ENCODE measurements at regions not wholly inside any gene's neighbourhood (a gene's known extent, or its start where the extent isn't known, plus 50 kb on each side); places are given as distances from the start of the nearest gene placed in this dataset.
A peak's percentile ranks its signal among the peaks of the same experiment; 100 is the strongest.
"Not testable (repeated sequence)": the region's sequence is repeated elsewhere in the genome, so short reads cannot be mapped to it uniquely, and the experiment has no call there.

DNA sequence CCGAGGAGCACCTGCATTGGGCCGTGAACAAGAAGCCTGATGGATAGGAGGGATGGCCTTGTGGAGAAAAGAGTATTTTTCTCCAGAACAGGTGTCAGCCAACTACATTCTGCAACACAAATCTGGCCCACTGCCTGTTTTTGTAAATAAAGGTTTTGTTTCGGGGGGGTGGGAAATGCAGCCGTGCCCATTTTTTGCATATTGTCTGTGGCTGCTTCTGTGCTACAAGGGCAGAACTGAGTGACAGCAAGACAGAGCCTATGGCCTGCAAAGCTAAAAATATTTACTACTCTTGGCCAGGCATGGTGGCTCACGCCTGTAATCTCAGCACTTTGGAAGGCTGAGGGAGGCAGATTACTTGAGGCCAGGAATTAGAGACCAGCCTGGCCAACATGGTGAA lies 95.9 kb upstream of the AKAP13 start:
- Mint-ChIP-seq H3K4me1 (no peaks in the 10 kb centered on the region), H3K36me3 (ENCODE audit: low read depth) (no peaks in the 10 kb centered on the region), H3K27ac (no peak overlapping the region), H3K27me3 (ENCODE audit: low read depth, poor library complexity) (peaks cover 23% of the 10 kb centered on the region), H3K9me3 (no peaks in the 10 kb centered on the region), H3K4me3 (no peak overlapping the region)
- TF ChIP-seq, protein P1, sequence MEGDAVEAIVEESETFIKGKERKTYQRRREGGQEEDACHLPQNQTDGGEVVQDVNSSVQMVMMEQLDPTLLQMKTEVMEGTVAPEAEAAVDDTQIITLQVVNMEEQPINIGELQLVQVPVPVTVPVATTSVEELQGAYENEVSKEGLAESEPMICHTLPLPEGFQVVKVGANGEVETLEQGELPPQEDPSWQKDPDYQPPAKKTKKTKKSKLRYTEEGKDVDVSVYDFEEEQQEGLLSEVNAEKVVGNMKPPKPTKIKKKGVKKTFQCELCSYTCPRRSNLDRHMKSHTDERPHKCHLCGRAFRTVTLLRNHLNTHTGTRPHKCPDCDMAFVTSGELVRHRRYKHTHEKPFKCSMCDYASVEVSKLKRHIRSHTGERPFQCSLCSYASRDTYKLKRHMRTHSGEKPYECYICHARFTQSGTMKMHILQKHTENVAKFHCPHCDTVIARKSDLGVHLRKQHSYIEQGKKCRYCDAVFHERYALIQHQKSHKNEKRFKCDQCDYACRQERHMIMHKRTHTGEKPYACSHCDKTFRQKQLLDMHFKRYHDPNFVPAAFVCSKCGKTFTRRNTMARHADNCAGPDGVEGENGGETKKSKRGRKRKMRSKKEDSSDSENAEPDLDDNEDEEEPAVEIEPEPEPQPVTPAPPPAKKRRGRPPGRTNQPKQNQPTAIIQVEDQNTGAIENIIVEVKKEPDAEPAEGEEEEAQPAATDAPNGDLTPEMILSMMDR (IDR thresholded peaks at IDR 0.05): no peak
- no peak for DNase-seq

DNA sequence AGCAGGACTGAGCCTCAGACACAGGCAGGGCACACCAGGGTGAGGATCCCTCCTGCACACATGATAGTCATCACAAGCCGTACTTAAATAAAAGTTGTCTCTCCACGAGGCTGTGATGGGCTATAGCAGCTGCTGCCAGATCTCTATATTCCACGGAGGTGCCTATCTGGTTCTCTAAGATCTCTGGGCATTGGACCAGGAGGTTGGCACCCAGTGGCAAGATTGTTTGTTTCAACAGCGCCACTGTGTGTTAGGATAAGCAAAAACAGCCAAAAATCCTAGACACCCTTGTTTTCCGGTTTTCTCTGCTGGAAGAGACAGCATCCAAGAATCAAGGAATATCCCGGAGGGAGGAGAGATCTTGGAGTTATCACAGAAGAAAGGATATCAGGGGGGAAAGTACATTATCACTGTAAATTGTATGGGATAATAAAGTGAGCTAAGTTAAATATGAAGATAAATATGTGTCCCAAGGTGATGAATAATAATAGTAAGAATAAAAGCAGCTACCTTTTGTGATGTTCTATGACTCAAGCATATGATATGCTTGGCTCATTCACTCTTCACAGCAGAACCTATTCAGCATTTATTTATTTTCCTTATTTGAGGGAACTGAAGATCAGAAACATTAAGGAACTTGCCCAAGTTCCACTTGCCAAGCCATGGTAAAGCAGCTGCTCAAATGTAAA lies 90.6 kb upstream of the AKAP13 start:
- Mint-ChIP-seq H3K36me3 (ENCODE audit: low read depth) (no peaks in the 10 kb centered on the region), H3K9me3 (no peaks in the 10 kb centered on the region), H3K4me1 (no peaks in the 10 kb centered on the region), H3K27me3 (ENCODE audit: low read depth, poor library complexity) (peaks cover 41% of the 10 kb centered on the region), H3K27ac (no peak overlapping the region), H3K4me3 (no peak overlapping the region)
- TF ChIP-seq, protein P1 (IDR thresholded peaks at IDR 0.05): peak; percentile 35
- DNase-seq: peak; percentile 12

DNA sequence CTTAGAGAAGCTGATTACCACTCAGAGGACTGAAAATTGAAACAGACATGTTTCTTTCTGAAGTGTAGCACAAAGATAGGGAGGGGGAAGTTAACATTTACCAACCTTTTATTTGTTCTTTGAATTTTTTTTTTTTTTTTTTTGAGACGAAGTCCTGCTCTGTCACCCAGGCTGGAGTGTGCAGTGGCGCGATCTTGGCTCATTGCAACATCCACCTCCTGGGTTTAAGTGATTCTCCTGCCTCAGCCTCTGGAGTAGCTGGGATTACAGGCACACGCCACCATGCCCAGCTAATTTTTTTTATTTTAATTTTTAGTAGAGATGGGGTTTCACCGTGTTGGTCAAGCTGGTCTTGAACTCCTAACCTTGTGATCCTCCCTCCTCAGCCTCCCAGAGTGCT lies 87.8 kb upstream of the AKAP13 start:
- not testable (repeated sequence) for H3K4me3 Mint-ChIP-seq

DNA sequence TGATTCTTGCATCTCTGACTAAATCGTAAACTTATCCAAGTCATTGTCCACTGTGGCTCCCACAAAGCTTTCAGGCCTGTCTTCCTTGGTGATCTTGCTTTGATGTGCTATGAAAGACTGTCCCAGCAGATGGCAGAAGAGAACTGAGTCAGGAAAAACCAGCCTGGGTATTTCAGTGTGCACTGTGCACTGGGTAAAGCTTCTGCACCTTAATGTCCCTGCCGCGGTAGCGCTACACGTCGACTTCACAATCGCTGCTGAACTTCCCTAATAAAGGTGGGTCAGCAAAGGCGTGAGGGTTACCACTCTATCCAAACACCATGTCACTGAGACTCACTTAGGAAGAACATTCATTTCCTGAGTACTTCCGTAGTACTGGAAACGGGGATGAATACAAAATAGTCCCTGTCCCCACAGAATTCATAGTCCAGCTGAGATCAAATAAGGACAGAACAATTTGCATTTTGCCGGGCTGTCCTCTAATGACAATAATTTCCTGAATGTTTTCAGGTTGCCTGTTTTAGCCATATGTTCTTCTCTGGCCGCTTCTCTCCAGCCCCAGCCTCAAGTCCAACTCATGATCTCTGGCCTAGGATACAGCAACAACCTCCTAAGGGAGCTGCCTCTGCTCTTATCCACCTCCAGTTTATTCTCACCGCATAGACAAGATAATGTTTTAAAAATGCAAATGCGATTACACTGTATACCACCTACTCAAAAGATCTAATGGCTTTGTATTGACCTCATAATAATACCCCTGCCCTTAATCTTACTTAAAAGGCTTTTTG lies 83.6 kb upstream of the AKAP13 start:
- Mint-ChIP-seq H3K27ac (no peak overlapping the region), H3K36me3 (ENCODE audit: low read depth) (no peaks in the 10 kb centered on the region), H3K4me1 (peaks cover 24% of the 10 kb centered on the region), H3K4me3 (no peak overlapping the region), H3K9me3 (no peaks in the 10 kb centered on the region), H3K27me3 (ENCODE audit: low read depth, poor library complexity) (peaks cover 7% of the 10 kb centered on the region)
- DNase-seq: peak; percentile 56
- TF ChIP-seq, protein P1 (IDR thresholded peaks at IDR 0.05): peak; percentile 66

More for the DNA sequence above, 87.8 kb upstream of the AKAP13 start:
- H3K27ac Mint-ChIP-seq; DNase-seq; H3K9me3 Mint-ChIP-seq; H3K36me3 Mint-ChIP-seq (ENCODE audit: low read depth): not testable (repeated sequence)
- peaks cover 30% of the 10 kb centered on the region for H3K27me3 Mint-ChIP-seq (ENCODE audit: low read depth, poor library complexity)
- peaks cover 15% of the 10 kb centered on the region for H3K4me1 Mint-ChIP-seq

DNA sequence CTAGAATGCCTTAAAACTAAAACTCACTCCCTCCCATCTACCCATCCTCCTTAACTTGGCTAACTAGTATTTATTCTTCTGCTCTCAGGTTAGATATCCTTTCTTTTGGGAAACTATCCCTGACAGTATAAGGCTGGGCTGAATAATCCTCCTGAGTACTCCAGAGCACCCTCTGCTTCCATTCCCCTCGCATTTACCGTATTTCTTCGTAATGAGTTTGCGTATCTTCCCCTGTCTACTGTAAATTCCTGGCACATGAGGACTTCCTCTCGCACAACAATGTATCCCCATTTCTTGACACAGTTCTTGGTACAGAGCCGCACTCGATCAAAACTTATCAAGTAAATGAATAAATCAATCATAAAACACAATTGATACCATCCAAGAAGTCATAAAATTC lies 82.9 kb upstream of the AKAP13 start:
- Mint-ChIP-seq H3K36me3 (ENCODE audit: low read depth) (no peaks in the 10 kb centered on the region), H3K4me3 (no peak overlapping the region), H3K27me3 (ENCODE audit: low read depth, poor library complexity) (peaks cover 8% of the 10 kb centered on the region), H3K4me1 (peaks cover 24% of the 10 kb centered on the region), H3K27ac (no peak overlapping the region), H3K9me3 (no peaks in the 10 kb centered on the region)
- TF ChIP-seq, protein P1 (IDR thresholded peaks at IDR 0.05): no peak
- no peak for DNase-seq

DNA sequence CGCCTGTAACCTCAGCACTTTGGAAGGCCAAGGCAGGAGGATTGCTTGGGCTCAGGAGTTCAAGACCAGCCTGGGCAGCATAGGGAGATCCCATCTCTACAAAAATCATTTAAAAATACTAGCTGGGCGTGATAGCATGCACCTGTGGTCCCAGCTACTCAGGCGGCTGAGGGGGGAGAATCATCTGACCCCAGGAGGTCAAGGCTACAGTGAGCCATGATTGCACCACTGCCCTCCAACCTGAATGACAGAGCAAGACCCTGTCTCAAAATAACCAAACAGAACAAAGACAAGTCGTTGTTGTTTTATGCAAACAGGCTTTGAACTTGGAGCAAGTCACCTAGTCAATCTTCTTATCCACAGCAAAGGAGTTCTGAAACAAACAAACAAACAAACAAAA lies 82.0 kb upstream of the AKAP13 start:
- Mint-ChIP-seq H3K27me3 (ENCODE audit: low read depth, poor library complexity) (peaks cover 10% of the 10 kb centered on the region), H3K27ac (no peak overlapping the region), H3K4me3 (no peak overlapping the region), H3K4me1 (peaks cover 24% of the 10 kb centered on the region), H3K36me3 (ENCODE audit: low read depth) (no peaks in the 10 kb centered on the region), H3K9me3 (no peaks in the 10 kb centered on the region)
- TF ChIP-seq, protein P1 (IDR thresholded peaks at IDR 0.05): no peak
- DNase-seq: no peak

All from nephron progenitor cell (in vitro differentiated cells).